ENCODE measurements at regions not wholly inside any gene's neighbourhood (a gene's known extent, or its start where the extent isn't known, plus 50 kb on each side); places are given as distances from the start of the nearest gene placed in this dataset.

- Histone ChIP-seq H3K36me3 (ENCODE audit: low read depth) (no peaks in the 10 kb centered on the region), H2AFZ (no peak overlapping the region), H3K79me2 (ENCODE audit: insufficient read depth) (no peaks in the 10 kb centered on the region), H3F3A (ENCODE audit: insufficient read depth) (no peaks in the 10 kb centered on the region), H3K4me1 (ENCODE audit: insufficient read depth) (no peaks in the 10 kb centered on the region), H4K20me1 (ENCODE audit: insufficient read depth) (no peaks in the 10 kb centered on the region), H3K4me2 (ENCODE audit: unreplicated experiment) (no peak overlapping the region), H3K4me3 (no peak overlapping the region), H3K9me3 (ENCODE audit: low read depth) (no peaks in the 10 kb centered on the region), H3K9ac (no peak overlapping the region), H3K27me3 (replicated peaks; ENCODE audit: insufficient read depth) (no peaks in the 10 kb centered on the region), H3K9me2 (ENCODE audit: insufficient read depth) (no peaks in the 10 kb centered on the region; the same call in 1 of the 2 replicates), H3K27ac (no peak overlapping the region)
- DNase-seq, result no peak
- 66 to 71% methylated on average over 4 of the region's 4 CpGs for WGBS, 2 experiments (ENCODE audit: low coverage in 1 of 2, low lambda C conversion rate in 2 of 2, missing lambda C conversion rate in 2 of 2)
- TF ChIP-seq EZH2phosphoT487 (IDR thresholded peaks at IDR 0.05; ENCODE audit: insufficient read depth, low read depth) (no peak), EZH2 (IDR thresholded peaks at IDR 0.05; ENCODE audit: insufficient read depth, poor library complexity, severe bottlenecking) (no peak)
- in situ Hi-C loops (cut with MboI), result no loop called here
Observed at GRCh38 chr1:96333522-96334235, 387.9 kb upstream of the PTBP2 start.

GRCh38 chr1:96334236-96334557 is 387.4 kb upstream of the PTBP2 start:
- Histone ChIP-seq H3K4me1 (ENCODE audit: insufficient read depth) (no peaks in the 10 kb centered on the region), H3K9me2 (ENCODE audit: insufficient read depth) (no peaks in the 10 kb centered on the region; the same call in 1 of the 2 replicates), H3K4me2 (ENCODE audit: unreplicated experiment) (no peak overlapping the region), H3F3A (ENCODE audit: insufficient read depth) (no peaks in the 10 kb centered on the region), H2AFZ (no peak overlapping the region), H3K27ac (no peak overlapping the region), H3K27me3 (replicated peaks; ENCODE audit: insufficient read depth) (no peaks in the 10 kb centered on the region), H3K9ac (no peak overlapping the region), H4K20me1 (ENCODE audit: insufficient read depth) (no peaks in the 10 kb centered on the region), H3K9me3 (ENCODE audit: low read depth) (no peaks in the 10 kb centered on the region), H3K79me2 (ENCODE audit: insufficient read depth) (no peaks in the 10 kb centered on the region), H3K36me3 (ENCODE audit: low read depth) (no peaks in the 10 kb centered on the region), H3K4me3 (no peak overlapping the region)
- in situ Hi-C loops (cut with MboI), result no loop called here
- 92 to 97% methylated on average over 4 of the region's 4 CpGs for WGBS, 2 experiments (ENCODE audit: low coverage in 1 of 2, low lambda C conversion rate in 2 of 2, missing lambda C conversion rate in 2 of 2)
- TF ChIP-seq EZH2 (IDR thresholded peaks at IDR 0.05; ENCODE audit: insufficient read depth, poor library complexity, severe bottlenecking), result no peak
- no peak for TF ChIP-seq EZH2phosphoT487 (IDR thresholded peaks at IDR 0.05; ENCODE audit: insufficient read depth, low read depth)
- DNase-seq, result no peak

DNA sequence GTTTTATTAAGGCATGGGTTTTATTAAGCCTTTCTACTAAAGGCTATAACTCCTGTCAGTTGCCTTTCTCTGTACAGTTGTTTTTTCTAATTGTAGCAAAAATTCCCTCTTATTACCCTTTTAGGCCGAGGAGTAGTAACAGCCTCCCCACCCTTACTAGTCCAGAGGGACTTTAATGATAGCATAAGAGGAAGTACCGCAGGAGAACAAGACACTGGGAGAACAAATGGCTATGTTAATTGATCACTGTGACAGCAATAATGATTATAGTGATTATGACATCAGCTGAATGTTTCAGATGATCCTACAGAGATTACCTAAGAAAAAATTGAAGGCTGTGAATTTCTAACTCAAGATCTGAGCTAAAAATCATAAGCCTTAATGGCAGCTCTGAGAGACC is 383.0 kb upstream of the PTBP2 start:
- DNase-seq, result no peak
- H3K4me1 ChIP-seq (ENCODE audit: insufficient read depth), result no peaks in the 10 kb centered on the region
- H3K27me3 ChIP-seq (replicated peaks; ENCODE audit: insufficient read depth), result no peaks in the 10 kb centered on the region
- no peak overlapping the region for H3K4me3 ChIP-seq
- H4K20me1 ChIP-seq (ENCODE audit: insufficient read depth), result no peaks in the 10 kb centered on the region
- no peaks in the 10 kb centered on the region for H3K79me2 ChIP-seq (ENCODE audit: insufficient read depth)
- in situ Hi-C loops (cut with MboI), result no loop called here
- no peak overlapping the region for H2AFZ ChIP-seq
- no peak overlapping the region for H3K9ac ChIP-seq
- H3K27ac ChIP-seq, result no peak overlapping the region
- H3K9me3 ChIP-seq (ENCODE audit: low read depth), result no peaks in the 10 kb centered on the region
- H3K4me2 ChIP-seq (ENCODE audit: unreplicated experiment), result no peak overlapping the region
- no peaks in the 10 kb centered on the region for H3F3A ChIP-seq (ENCODE audit: insufficient read depth)
- no peaks in the 10 kb centered on the region for H3K9me2 ChIP-seq (ENCODE audit: insufficient read depth)
- TF ChIP-seq EZH2 (IDR thresholded peaks at IDR 0.05; ENCODE audit: insufficient read depth, poor library complexity, severe bottlenecking) (no peak), EZH2phosphoT487 (IDR thresholded peaks at IDR 0.05; ENCODE audit: insufficient read depth, low read depth) (no peak)
- no peaks in the 10 kb centered on the region for H3K36me3 ChIP-seq (ENCODE audit: low read depth)
- 76 to 91% methylated on average over 2 of the region's 2 CpGs for WGBS, 2 experiments (ENCODE audit: low coverage in 1 of 2, low lambda C conversion rate in 2 of 2, missing lambda C conversion rate in 2 of 2)

- no peaks in the 10 kb centered on the region for H3K9me3 ChIP-seq (ENCODE audit: low read depth)
- no peak overlapping the region for H3K9ac ChIP-seq
- H3K27ac ChIP-seq, result no peak overlapping the region
- no peak for DNase-seq
- H3K4me3 ChIP-seq, result no peak overlapping the region
- TF ChIP-seq EZH2phosphoT487 (IDR thresholded peaks at IDR 0.05; ENCODE audit: insufficient read depth, low read depth) (no peak), EZH2 (IDR thresholded peaks at IDR 0.05; ENCODE audit: insufficient read depth, poor library complexity, severe bottlenecking) (no peak)
- no peaks in the 10 kb centered on the region for H4K20me1 ChIP-seq (ENCODE audit: insufficient read depth)
- H3K27me3 ChIP-seq (replicated peaks; ENCODE audit: insufficient read depth), result no peaks in the 10 kb centered on the region
- in situ Hi-C loops (cut with MboI), result no loop called here
- H3K4me2 ChIP-seq (ENCODE audit: unreplicated experiment), result no peak overlapping the region
- H3F3A ChIP-seq (ENCODE audit: insufficient read depth), result no peaks in the 10 kb centered on the region
- no peaks in the 10 kb centered on the region for H3K9me2 ChIP-seq (ENCODE audit: insufficient read depth)
- H2AFZ ChIP-seq, result no peak overlapping the region
- H3K79me2 ChIP-seq (ENCODE audit: insufficient read depth), result no peaks in the 10 kb centered on the region
- no peaks in the 10 kb centered on the region for H3K4me1 ChIP-seq (ENCODE audit: insufficient read depth)
- no peaks in the 10 kb centered on the region for H3K36me3 ChIP-seq (ENCODE audit: low read depth)
Observed at GRCh38 chr1:96340686-96341085, 380.9 kb upstream of the PTBP2 start.

DNA sequence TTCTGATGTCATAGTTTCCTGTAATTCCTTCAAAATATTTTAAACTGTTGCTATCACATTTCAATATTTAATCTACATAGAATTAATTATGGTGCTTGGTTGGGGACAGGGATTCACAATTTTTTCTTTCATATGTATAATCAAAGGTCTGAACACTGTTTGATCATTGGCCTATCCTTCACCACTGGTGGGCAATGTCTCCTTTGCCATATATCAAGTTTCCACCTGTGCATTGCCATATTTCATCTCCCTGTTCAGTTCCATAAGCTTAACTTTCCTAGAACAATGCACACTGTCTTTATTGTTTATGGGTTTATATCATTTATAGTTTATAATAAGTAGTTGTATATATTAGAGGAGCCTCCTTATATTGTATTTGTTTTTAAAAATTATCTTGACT is 374.9 kb upstream of the PTBP2 start:
- no peaks in the 10 kb centered on the region for H3K4me1 ChIP-seq (ENCODE audit: insufficient read depth)
- H3K9ac ChIP-seq, result no peak overlapping the region
- no peaks in the 10 kb centered on the region for H3K9me3 ChIP-seq (ENCODE audit: low read depth)
- H3K36me3 ChIP-seq (ENCODE audit: low read depth), result no peaks in the 10 kb centered on the region
- no peak overlapping the region for H3K27ac ChIP-seq
- no peak for DNase-seq
- no peaks in the 10 kb centered on the region for H3K79me2 ChIP-seq (ENCODE audit: insufficient read depth)
- no peaks in the 10 kb centered on the region for H3F3A ChIP-seq (ENCODE audit: insufficient read depth)
- TF ChIP-seq EZH2 (IDR thresholded peaks at IDR 0.05; ENCODE audit: insufficient read depth, poor library complexity, severe bottlenecking) (no peak), EZH2phosphoT487 (IDR thresholded peaks at IDR 0.05; ENCODE audit: insufficient read depth, low read depth) (no peak)
- in situ Hi-C loops (cut with MboI), result no loop called here
- H3K27me3 ChIP-seq (replicated peaks; ENCODE audit: insufficient read depth), result no peaks in the 10 kb centered on the region
- no peak overlapping the region for H2AFZ ChIP-seq
- H3K4me3 ChIP-seq, result no peak overlapping the region
- no peaks in the 10 kb centered on the region for H4K20me1 ChIP-seq (ENCODE audit: insufficient read depth)
- no peak overlapping the region for H3K4me2 ChIP-seq (ENCODE audit: unreplicated experiment)
- no peaks in the 10 kb centered on the region for H3K9me2 ChIP-seq (ENCODE audit: insufficient read depth)
